ENCODE measurements at regions not wholly inside any gene's neighbourhood (a gene's known extent, or its start where the extent isn't known, plus 50 kb on each side); places are given as distances from the start of the nearest gene placed in this dataset.

- Histone ChIP-seq H3K4me3 (ENCODE audit: low read depth in 1 of 2, low read length in 1 of 2) (no peak overlapping the region), H3K9me3 (no peaks in the 10 kb centered on the region), H3K27me3 (no peaks in the 10 kb centered on the region), H3K36me3 (no peaks in the 10 kb centered on the region), H3K27ac (no peak overlapping the region), H3K4me1 (ENCODE audit: control insufficient read depth in 1 of 2, insufficient read depth in 1 of 2, low read depth in 1 of 2, low read length in 1 of 2) (no peaks in the 10 kb centered on the region)
- TF ChIP-seq CTCF (IDR thresholded peaks at IDR 0.05): no peak
Observed at GRCh38 chr6:33872761-33873160, 69.0 kb upstream of the MLN start.

- H3K27me3 ChIP-seq: no peaks in the 10 kb centered on the region
Observed at GRCh38 chr6:33869826-33870423, 66.1 kb upstream of the MLN start.

GRCh38 chr6:33869121-33869520, 65.3 kb upstream of the MLN start:
- H3K4me1 ChIP-seq (ENCODE audit: control insufficient read depth in 1 of 2, insufficient read depth in 1 of 2, low read depth in 1 of 2, low read length in 1 of 2): no peaks in the 10 kb centered on the region
- no peak for TF ChIP-seq CTCF (IDR thresholded peaks at IDR 0.05)
- H3K36me3 ChIP-seq: no peaks in the 10 kb centered on the region
- H3K4me3 ChIP-seq (ENCODE audit: low read depth in 1 of 2, low read length in 1 of 2): no peak overlapping the region
- H3K27ac ChIP-seq: no peak overlapping the region
- no peaks in the 10 kb centered on the region for H3K9me3 ChIP-seq
- H3K27me3 ChIP-seq: peaks cover under 1% of the 10 kb centered on the region

More at GRCh38 chr6:33869826-33870423, 66.1 kb upstream of the MLN start:
- no peaks in the 10 kb centered on the region for H3K36me3 ChIP-seq
- no peaks in the 10 kb centered on the region for H3K9me3 ChIP-seq
- no peak for TF ChIP-seq CTCF (IDR thresholded peaks at IDR 0.05)
- no peak overlapping the region for H3K4me3 ChIP-seq (ENCODE audit: low read depth in 1 of 2, low read length in 1 of 2)
- no peak overlapping the region for H3K27ac ChIP-seq
- no peaks in the 10 kb centered on the region for H3K4me1 ChIP-seq (ENCODE audit: control insufficient read depth in 1 of 2, insufficient read depth in 1 of 2, low read depth in 1 of 2, low read length in 1 of 2)

GRCh38 chr6:33868141-33868540, 64.3 kb upstream of the MLN start:
- no peak overlapping the region for H3K27ac ChIP-seq
- no peak overlapping the region for H3K4me3 ChIP-seq (ENCODE audit: low read depth in 1 of 2, low read length in 1 of 2)
- H3K36me3 ChIP-seq: no peaks in the 10 kb centered on the region
- peaks cover 8% of the 10 kb centered on the region for H3K27me3 ChIP-seq
- H3K4me1 ChIP-seq (ENCODE audit: control insufficient read depth in 1 of 2, insufficient read depth in 1 of 2, low read depth in 1 of 2, low read length in 1 of 2): no peaks in the 10 kb centered on the region
- TF ChIP-seq CTCF (IDR thresholded peaks at IDR 0.05): no peak
- H3K9me3 ChIP-seq: no peaks in the 10 kb centered on the region

- H3K4me3 ChIP-seq (ENCODE audit: low read depth in 1 of 2, low read length in 1 of 2): no peak overlapping the region
- H3K27me3 ChIP-seq: peaks cover 23% of the 10 kb centered on the region
- H3K36me3 ChIP-seq: no peaks in the 10 kb centered on the region
- TF ChIP-seq CTCF (IDR thresholded peaks at IDR 0.05): no peak
- no peak overlapping the region for H3K27ac ChIP-seq
- no peaks in the 10 kb centered on the region for H3K9me3 ChIP-seq
- H3K4me1 ChIP-seq (ENCODE audit: control insufficient read depth in 1 of 2, insufficient read depth in 1 of 2, low read depth in 1 of 2, low read length in 1 of 2): peaks cover 0 to 13% of the 10 kb centered on the region in 2 experiments
Observed at GRCh38 chr6:33865478-33866077, 61.8 kb upstream of the MLN start.
